HG03025 (cell line): ENCODE measurements at regions not wholly inside any gene's neighbourhood (a gene's known extent, or its start where the extent isn't known, plus 50 kb on each side); places are given as distances from the start of the nearest gene placed in this dataset.
"Not testable (repeated sequence)": the region's sequence is repeated elsewhere in the genome, so short reads cannot be mapped to it uniquely, and the experiment has no call there.

ENCODE experiments used
- ATAC-seq: cut with Tn5 transposase; IDR thresholded peaks from one replicate; pipeline ENCODE4 v1.9.1; 2021; ENCODE audit warnings: mild to moderate bottlenecking, moderate library complexity; ENCODE audit not compliant: unreplicated experiment, low FRiP score

GRCh38 chr3:118778201-118778600 lies 256.4 kb downstream of the IGSF11 start:
- ATAC-seq: no peak

DNA sequence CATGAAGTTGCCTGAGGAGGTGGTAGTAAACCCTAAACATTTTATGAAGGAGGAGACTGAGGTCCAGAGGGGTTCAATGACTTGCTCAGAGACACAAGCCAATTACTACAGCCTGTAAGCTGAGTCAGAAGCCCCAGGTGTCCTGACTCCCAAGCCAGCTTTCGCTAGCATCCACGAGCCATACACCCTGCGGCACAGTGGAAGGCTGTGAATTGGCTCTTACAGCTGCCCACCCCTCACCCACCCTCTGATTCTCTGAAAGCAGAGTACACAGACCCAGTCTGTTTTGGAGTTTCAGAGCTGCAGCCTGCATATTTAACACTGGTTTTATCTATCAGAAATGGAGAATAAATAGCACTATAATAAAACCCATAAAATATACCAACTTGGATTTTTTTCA lies 253.4 kb downstream of the IGSF11 start:
- no peak for ATAC-seq

- ATAC-seq: no peak
Measured at GRCh38 chr3:118781839-118782238, 252.8 kb downstream of the IGSF11 start.

GRCh38 chr3:118782755-118783202 lies 251.9 kb downstream of the IGSF11 start:
- ATAC-seq: peak; percentile 84

GRCh38 chr3:118785415-118785814 lies 249.2 kb downstream of the IGSF11 start:
- ATAC-seq: no peak

DNA sequence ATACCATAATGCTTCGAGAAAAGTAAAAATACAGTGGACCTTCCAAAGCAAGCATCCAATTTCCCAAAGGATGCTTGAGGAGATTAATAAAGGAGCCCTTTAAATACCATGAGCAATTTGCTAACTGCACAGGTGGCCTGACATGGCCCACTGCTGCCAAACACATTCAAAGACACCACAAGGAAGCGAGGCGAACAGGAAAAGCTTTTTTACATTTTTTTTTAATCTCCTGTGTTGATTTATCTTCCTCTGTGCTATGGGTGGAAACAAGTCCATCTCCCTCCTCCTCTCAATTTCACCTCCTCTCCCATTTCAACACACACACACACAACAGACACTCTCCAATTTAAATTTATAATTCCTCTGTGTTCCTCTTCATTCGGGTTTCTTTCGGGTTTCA lies 243.4 kb downstream of the IGSF11 start:
- no peak for ATAC-seq

DNA sequence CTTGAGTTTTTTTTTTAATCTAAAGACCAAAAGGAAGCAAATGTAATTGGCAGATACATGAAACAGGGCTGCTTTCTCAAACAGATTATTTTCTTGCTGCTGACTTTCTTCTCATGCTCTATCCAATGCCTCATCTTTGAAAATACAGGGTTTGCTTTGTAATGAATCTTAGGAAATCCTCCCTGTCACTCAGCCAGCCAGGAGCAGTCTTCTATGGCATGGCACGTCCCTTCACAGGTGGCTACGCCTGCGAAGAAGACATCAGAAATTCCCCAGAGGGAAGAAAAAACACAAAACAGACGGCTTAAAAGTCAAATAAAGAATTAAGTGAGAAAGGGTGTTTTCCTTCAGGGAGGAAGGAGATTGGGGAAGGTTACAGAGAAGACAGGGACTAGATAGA lies 242.5 kb downstream of the IGSF11 start:
- ATAC-seq: no peak

DNA sequence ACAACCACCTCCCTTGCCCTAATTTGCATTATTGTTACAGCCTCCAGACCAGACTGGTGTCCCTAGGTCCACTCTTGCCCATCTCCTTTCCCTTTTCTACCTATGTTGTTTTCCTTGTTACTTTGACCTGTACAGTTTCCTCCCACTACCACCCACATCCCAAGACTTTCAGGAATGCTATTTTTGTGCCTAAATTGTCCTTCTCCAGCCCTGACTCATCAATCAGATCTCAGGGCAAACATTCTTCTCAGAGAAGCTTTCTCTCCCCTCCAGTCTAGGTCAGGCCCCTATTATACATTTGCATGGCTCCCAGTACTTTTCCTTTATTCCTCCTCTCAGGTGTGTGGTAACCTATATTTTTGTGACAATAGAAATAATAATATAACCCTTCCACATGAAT lies 241.5 kb downstream of the IGSF11 start:
- no peak for ATAC-seq

GRCh38 chr3:118799303-118799702 lies 235.3 kb downstream of the IGSF11 start:
- ATAC-seq: no peak

- no peak for ATAC-seq
Measured at GRCh38 chr3:118801899-118802298, 232.7 kb downstream of the IGSF11 start.

- ATAC-seq: no peak
Measured at GRCh38 chr3:118802325-118803095, 232.1 kb downstream of the IGSF11 start.

DNA sequence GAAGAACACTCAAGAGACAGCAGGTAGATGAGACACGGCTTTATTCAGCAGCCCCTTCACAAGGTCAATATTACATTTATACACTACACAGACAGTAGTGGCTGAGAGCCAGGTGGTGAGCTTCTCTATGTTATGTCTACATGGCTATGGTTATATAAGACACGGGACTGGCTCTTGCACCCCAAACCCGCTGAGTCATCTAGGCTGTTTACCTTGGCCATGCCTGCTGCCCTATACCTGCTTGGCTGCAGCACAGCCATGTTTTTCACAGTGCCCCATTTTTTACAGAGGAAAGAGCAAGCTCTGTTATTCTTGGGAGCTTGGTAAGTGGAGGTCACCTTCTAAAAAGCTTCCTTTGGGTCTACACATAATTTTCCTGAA lies 231.6 kb downstream of the IGSF11 start:
- ATAC-seq: no peak

- no peak for ATAC-seq
Measured at GRCh38 chr3:118805007-118805406, 229.6 kb downstream of the IGSF11 start.

DNA sequence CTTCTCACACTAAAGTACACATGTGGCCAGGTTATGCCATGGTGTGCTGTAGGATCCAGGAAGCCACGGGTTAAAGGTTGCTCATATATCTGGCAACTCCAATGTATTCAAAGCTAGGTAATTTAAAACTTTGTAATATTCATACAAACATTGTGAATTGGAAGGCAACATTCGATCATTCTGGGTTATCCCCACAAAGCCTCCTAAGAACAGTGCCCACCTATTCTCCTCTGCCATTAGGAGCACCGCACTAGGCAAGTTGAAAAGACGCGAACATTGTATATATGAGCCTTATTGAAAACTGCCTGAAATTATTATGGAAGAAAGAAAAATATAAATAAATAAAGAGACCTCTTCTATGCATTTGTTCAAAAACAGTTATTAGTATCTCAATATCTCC lies 228.2 kb downstream of the IGSF11 start:
- no peak for ATAC-seq

GRCh38 chr3:118807349-118807748 lies 227.3 kb downstream of the IGSF11 start:
- not testable (repeated sequence) for ATAC-seq

GRCh38 chr3:118808723-118809122 lies 225.9 kb downstream of the IGSF11 start:
- no peak for ATAC-seq

DNA sequence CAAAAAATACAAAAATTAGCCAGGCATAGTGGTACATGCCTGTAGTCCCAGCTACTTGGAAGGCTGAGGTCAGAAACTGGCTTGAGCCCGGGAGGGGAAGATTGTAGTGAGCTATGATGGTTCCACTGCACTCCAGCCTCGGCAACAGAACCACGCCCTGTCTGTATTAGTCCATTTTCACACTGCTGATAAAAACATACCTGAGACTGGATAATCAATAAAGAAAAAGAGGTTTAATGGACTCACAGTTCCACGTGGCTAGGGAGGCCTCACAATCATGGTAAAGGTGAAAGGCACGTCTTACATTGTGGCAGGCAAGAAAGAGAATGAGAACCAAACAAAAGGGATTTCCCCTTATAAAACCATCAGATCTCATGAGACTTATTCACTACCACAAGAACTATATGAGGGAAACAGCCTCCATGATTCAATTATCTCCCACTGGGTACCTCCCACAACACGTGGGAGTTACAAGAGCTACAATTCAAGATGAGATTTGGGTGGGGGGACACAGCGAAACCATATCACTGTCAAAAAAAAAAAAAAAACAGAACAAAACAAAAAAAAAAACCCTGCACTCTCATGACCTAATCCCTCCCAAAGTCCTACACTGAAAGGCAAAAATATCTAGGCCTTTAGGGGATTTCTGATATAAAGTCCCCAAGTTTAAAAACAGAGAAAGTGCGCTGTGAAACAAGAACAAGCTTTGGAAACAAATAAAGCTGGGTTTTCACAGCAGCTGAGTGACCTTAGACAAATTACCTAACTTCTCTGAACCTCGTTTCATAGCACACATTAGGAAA lies 224.7 kb downstream of the IGSF11 start:
- peak; percentile 32 for ATAC-seq

- ATAC-seq: peak; percentile 27
Measured at GRCh38 chr3:118810499-118811035, 224.1 kb downstream of the IGSF11 start.

DNA sequence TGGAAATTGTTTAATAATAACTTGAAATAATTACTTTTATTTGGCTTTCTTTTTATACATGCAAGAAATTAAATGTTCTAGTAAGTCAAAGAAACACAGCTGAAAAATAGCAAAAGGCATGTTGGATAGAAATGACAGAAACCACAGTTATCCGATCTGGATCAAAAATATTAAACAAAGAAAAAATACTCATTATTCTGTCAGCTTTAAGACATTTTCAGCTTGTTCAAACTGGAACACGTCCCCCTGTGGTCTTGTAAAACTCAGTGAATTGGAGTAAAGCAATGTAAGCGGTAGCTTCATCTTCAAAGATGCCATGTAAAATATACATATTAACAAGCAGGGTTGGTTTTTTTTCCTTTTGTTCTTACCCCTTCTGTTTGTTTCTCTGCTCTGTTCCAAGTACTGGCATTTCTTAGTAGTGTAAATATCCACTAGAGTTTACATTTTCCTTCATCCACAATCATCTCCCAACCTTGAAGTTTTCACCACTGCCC lies 223.4 kb downstream of the IGSF11 start:
- no peak for ATAC-seq

- no peak for ATAC-seq
Measured at GRCh38 chr3:118813472-118813871, 221.2 kb downstream of the IGSF11 start.

DNA sequence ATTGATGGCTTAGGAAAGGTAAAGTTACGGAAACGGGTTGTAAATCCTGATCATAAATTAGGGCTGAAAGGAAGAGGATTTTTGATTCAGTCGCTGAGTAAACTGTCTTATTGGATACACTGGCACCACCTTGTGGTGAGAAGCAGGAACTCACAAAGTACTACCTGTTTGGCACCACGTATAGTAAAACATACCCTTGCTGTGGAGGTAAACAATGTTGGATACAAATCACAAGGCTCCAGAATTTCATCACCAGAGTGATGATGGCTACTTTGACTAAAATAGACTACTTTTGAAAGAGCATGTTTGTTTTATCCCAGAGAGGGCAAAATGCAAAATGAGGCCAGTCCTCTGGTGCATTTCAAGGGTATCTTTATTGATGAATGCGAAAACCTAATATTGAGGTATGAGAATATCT lies 216.9 kb downstream of the IGSF11 start:
- peak; percentile 79 for ATAC-seq
